HG03280 (cell line): ENCODE measurements at regions not wholly inside any gene's neighbourhood (a gene's known extent, or its start where the extent isn't known, plus 50 kb on each side); places are given as distances from the start of the nearest gene placed in this dataset.
"Not testable (repeated sequence)": the region's sequence is repeated elsewhere in the genome, so short reads cannot be mapped to it uniquely, and the experiment has no call there.

ENCODE experiments used
- ATAC-seq: cut with Tn5 transposase; IDR thresholded peaks from one replicate; pipeline ENCODE4 v1.9.1; 2021; ENCODE audit warnings: mild to moderate bottlenecking, moderate library complexity; ENCODE audit not compliant: unreplicated experiment

GRCh38 chr6:169101981-169102380 lies 151.7 kb downstream of the THBS2 start:
- ATAC-seq: no peak

GRCh38 chr6:169101036-169101805 lies 152.4 kb downstream of the THBS2 start:
- ATAC-seq: no peak

GRCh38 chr6:169099411-169100202 lies 154.0 kb downstream of the THBS2 start:
- ATAC-seq: no peak

- ATAC-seq: not testable (repeated sequence)
These were observed 155.0 kb downstream of the THBS2 start for GRCh38 chr6:169098651-169099050.

- no peak for ATAC-seq
These were observed 155.5 kb downstream of the THBS2 start for GRCh38 chr6:169098116-169098515.

- no peak for ATAC-seq
These were observed 156.2 kb downstream of the THBS2 start for GRCh38 chr6:169097381-169097959.

- no peak for ATAC-seq
These were observed 157.3 kb downstream of the THBS2 start for GRCh38 chr6:169096388-169096787.

- no peak for ATAC-seq
These were observed 158.5 kb downstream of the THBS2 start for GRCh38 chr6:169095153-169095552.

- no peak for ATAC-seq
These were observed 159.1 kb downstream of the THBS2 start for GRCh38 chr6:169094552-169094950.

- no peak for ATAC-seq
These were observed 159.7 kb downstream of the THBS2 start for GRCh38 chr6:169093770-169094551.

- ATAC-seq: no peak
These were observed 160.5 kb downstream of the THBS2 start for GRCh38 chr6:169093066-169093723.

- ATAC-seq: no peak
These were observed 161.3 kb downstream of the THBS2 start for GRCh38 chr6:169092375-169092774.

GRCh38 chr6:169090514-169091127 lies 163.0 kb downstream of the THBS2 start:
- ATAC-seq: not testable (repeated sequence)

- ATAC-seq: no peak
These were observed 164.9 kb downstream of the THBS2 start for GRCh38 chr6:169088762-169089161.

- no peak for ATAC-seq
These were observed 166.1 kb downstream of the THBS2 start for GRCh38 chr6:169087443-169088041.

GRCh38 chr6:169086616-169087015 lies 167.0 kb downstream of the THBS2 start:
- not testable (repeated sequence) for ATAC-seq

- ATAC-seq: no peak
These were observed 167.6 kb downstream of the THBS2 start for GRCh38 chr6:169086020-169086419.

GRCh38 chr6:169085466-169085865 lies 168.2 kb downstream of the THBS2 start:
- no peak for ATAC-seq

- not testable (repeated sequence) for ATAC-seq
These were observed 169.1 kb downstream of the THBS2 start for GRCh38 chr6:169084557-169084956.

GRCh38 chr6:169084067-169084466 lies 169.6 kb downstream of the THBS2 start:
- no peak for ATAC-seq
